Activated B cell treated with CpG ODN at 0.5 μM for 24 hours (primary cell): ENCODE measurements at regions not wholly inside any gene's neighbourhood (a gene's known extent, or its start where the extent isn't known, plus 50 kb on each side); places are given as distances from the start of the nearest gene placed in this dataset.

Experiments used
- ATAC-seq: fragments of 200-7000 bp; cut with Tn5 transposase; one replicate; pipeline ENCODE4 v1.10.0; 2021; ENCODE audit warnings: low read depth, mild to moderate bottlenecking, moderate library complexity
- CTCF ChIA-PET: fragments of 350-600 bp; sonication (Branson Sonifier 250); formaldehyde crosslinking; loops from one replicate; lab custom pipeline; 2021; ENCODE audit warnings: antibody characterized with exemption; lab: Charles Lee
- POLR2A ChIA-PET: fragments of 350-600 bp; sonication (Branson Sonifier 250); formaldehyde crosslinking; loops from one replicate; lab custom pipeline; 2021; ENCODE audit warnings: antibody characterized with exemption; lab: Charles Lee
- DNase-seq: peaks from one replicate; pipeline ENCODE4 v3.0.0; 2022
- H3K27ac Mint-ChIP-seq: one replicate; pipeline ENCODE4 v1.8.0; 2020; ENCODE audit warnings: mixed read lengths
- H3K27me3 Mint-ChIP-seq: one replicate; pipeline ENCODE4 v1.8.0; 2021; ENCODE audit warnings: mixed read lengths
- H3K36me3 Mint-ChIP-seq: one replicate; pipeline ENCODE4 v1.8.0; 2021; ENCODE audit warnings: low read depth, mixed read lengths
- H3K4me1 Mint-ChIP-seq: one replicate; pipeline ENCODE4 v1.8.0; 2021; ENCODE audit warnings: mixed read lengths
- H3K4me3 Mint-ChIP-seq: one replicate; pipeline ENCODE4 v1.8.0; 2020; ENCODE audit warnings: mild to moderate bottlenecking, mixed read lengths
- H3K9me3 Mint-ChIP-seq: one replicate; pipeline ENCODE4 v1.8.0; 2020; ENCODE audit warnings: mixed read lengths
- intact Hi-C: fragments of 100-400 bp; cut with micrococcal nuclease; formaldehyde crosslinking; loops from one replicate; pipeline ENCODE4 v1.15.1; 2024
- TF ChIP-seq, protein P1 (sequence below): fragments of 200-600 bp; IDR thresholded peaks from one replicate; pipeline ENCODE4 v1.8.0; 2022; ENCODE audit warnings: antibody characterized with exemption, mild to moderate bottlenecking

DNA sequence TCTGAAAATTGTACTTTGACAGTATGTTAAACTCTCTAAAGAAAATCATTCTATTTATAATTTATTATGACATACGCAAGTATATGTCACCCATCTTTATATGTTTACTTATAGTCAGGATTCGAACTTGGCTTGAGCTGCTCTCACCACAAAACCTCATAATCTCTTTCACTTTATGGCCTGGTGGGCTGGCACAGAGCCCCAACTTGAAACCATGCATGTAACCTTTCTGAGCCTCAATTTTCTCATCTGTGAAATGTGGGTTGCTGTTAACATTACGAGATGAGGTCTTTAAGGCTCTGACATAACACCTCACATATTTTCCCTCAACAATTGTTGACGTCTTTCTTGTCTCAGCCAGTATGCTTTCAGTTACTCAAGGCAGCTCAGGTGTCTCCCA is 69.4 kb upstream of the PFN2 start:
- peaks cover 10% of the 10 kb centered on the region for H3K27me3 Mint-ChIP-seq
- CTCF ChIA-PET = no interaction called here

DNA sequence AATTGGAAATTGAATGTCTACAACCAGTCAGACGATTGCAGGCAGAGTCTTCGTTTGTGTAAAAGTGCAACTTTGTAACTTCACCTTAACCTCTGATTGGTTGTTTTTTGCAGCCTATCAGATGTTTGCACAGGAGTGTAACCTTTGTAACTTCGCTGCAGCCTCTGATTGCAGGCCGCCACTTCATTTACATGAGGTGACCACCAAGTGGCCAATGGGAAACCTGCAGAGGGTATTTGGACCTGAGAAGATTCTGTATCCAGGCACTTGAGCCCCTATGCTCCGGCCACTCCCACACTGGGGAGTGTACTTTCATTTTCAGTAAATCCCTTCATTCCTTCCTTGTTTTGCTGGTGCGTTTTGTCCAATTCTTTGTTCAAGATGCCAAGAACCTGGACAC is 68.1 kb upstream of the PFN2 start:
- H3K27ac Mint-ChIP-seq = no peak overlapping the region
- H3K4me1 Mint-ChIP-seq = no peaks in the 10 kb centered on the region
- no peaks in the 10 kb centered on the region for H3K36me3 Mint-ChIP-seq
- H3K27me3 Mint-ChIP-seq = peaks cover 6% of the 10 kb centered on the region
- POLR2A ChIA-PET = no interaction called here
- ATAC-seq (no peak), DNase-seq (no peak)
- intact Hi-C loops = no loop called here
- no peak overlapping the region for H3K4me3 Mint-ChIP-seq
- CTCF ChIA-PET = no interaction called here
- TF ChIP-seq, protein P1, sequence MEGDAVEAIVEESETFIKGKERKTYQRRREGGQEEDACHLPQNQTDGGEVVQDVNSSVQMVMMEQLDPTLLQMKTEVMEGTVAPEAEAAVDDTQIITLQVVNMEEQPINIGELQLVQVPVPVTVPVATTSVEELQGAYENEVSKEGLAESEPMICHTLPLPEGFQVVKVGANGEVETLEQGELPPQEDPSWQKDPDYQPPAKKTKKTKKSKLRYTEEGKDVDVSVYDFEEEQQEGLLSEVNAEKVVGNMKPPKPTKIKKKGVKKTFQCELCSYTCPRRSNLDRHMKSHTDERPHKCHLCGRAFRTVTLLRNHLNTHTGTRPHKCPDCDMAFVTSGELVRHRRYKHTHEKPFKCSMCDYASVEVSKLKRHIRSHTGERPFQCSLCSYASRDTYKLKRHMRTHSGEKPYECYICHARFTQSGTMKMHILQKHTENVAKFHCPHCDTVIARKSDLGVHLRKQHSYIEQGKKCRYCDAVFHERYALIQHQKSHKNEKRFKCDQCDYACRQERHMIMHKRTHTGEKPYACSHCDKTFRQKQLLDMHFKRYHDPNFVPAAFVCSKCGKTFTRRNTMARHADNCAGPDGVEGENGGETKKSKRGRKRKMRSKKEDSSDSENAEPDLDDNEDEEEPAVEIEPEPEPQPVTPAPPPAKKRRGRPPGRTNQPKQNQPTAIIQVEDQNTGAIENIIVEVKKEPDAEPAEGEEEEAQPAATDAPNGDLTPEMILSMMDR = no peak
- peaks cover 14% of the 10 kb centered on the region for H3K9me3 Mint-ChIP-seq

More for the DNA sequence above, 69.4 kb upstream of the PFN2 start:
- no peak for DNase-seq
- no peak overlapping the region for H3K4me3 Mint-ChIP-seq
- no peak overlapping the region for H3K27ac Mint-ChIP-seq
- H3K36me3 Mint-ChIP-seq = no peaks in the 10 kb centered on the region
- H3K9me3 Mint-ChIP-seq = peaks cover 17% of the 10 kb centered on the region
- POLR2A ChIA-PET = no interaction called here
- ATAC-seq = no peak
- intact Hi-C loops = no loop called here
- TF ChIP-seq, protein P1 = no peak
- H3K4me1 Mint-ChIP-seq = no peaks in the 10 kb centered on the region

DNA sequence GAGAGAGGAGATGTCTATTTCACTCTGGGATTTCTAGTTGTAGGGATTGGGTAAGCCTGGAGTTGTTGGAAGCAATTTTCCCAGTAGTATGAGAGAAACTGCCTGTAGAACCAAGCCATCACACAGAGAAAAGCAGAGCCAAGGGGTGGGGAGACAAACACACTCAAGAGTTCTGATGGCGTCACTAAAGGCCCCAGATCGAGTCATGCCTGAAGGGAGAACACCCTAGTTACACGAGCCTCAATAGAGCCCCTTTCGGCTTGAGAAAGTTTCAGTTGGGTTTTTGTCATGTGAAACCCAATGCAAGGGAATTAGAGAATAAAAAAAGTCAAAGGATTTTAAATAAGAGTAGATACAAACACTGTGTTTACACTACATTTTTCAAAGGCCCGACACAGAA is 66.1 kb upstream of the PFN2 start:
- H3K27me3 Mint-ChIP-seq = peaks cover 6% of the 10 kb centered on the region
- H3K27ac Mint-ChIP-seq = no peak overlapping the region
- no peaks in the 10 kb centered on the region for H3K4me1 Mint-ChIP-seq
- CTCF ChIA-PET = no interaction called here
- intact Hi-C loops = no loop called here
- no peak for DNase-seq
- H3K9me3 Mint-ChIP-seq = peaks cover 10% of the 10 kb centered on the region
- no peaks in the 10 kb centered on the region for H3K36me3 Mint-ChIP-seq
- no peak overlapping the region for H3K4me3 Mint-ChIP-seq
- ATAC-seq = no peak
- TF ChIP-seq, protein P1 = no peak
- POLR2A ChIA-PET = no interaction called here

DNA sequence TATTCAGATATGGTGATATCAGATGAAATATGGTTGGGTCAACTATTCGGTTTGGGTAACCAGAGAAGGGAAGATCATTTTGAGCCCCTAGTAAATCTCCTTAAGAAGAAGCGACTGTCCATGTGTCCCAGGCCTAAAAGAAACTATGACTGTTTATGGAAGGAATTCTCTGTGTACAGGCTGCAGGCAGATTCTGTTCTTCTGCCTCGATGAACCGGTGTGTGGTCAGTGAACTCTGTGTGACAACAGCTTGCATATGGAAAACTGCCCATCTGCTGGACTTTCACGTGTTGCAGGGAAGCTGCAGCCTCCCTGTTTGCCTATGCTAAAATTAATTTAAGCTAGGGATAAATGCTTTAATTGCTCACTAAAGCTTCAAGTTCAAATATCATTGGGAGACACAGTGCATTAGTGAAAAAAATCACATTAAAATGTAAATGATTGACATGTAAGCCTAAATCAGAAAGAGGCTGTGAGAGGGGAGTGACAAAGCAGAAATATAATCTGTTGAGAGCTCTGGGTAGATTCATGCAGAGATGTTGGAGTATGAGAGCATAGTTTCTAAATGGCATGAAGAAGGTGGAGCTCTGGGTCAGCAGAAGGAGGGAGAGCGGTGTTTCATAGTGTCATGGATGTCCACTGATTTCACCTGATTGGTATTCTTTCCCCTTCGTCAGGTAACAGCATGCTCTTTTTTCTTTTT is 65.4 kb upstream of the PFN2 start:
- intact Hi-C loops = no loop called here
- Mint-ChIP-seq H3K9me3 (peaks cover 6% of the 10 kb centered on the region), H3K27me3 (peaks cover 2% of the 10 kb centered on the region), H3K36me3 (no peaks in the 10 kb centered on the region), H3K4me1 (no peaks in the 10 kb centered on the region), H3K4me3 (no peak overlapping the region), H3K27ac (no peak overlapping the region)
- ATAC-seq = no peak
- ChIA-PET CTCF (no interaction called here), POLR2A (no interaction called here)
- TF ChIP-seq, protein P1 = no peak
- DNase-seq = no peak

DNA sequence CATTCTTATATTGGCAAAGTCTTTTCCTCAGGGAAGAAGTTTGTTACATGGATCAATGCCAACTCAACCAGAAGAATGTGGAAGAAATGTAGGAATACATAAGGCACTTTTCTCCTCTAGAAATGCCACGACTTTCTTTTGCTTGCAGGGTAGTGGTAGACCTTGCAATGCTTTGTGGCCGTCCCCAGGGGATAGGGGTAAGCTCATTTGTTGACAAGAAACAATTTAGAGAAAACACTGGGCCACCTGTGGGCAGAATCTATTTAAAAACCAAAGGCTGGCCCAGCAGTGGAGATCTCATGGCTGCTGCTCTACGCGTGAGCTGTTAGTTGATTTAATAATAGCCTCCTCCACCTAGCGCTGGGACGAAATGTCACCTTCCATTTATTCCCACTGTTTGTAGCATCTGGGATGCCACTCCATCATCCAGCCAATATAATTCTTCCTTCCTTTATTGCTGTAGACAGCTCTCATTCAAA is 64.6 kb upstream of the PFN2 start:
- CTCF ChIA-PET = no interaction called here
- POLR2A ChIA-PET = no interaction called here
- intact Hi-C loops = no loop called here
- H3K36me3 Mint-ChIP-seq = no peaks in the 10 kb centered on the region
- no peak overlapping the region for H3K27ac Mint-ChIP-seq
- H3K4me1 Mint-ChIP-seq = no peaks in the 10 kb centered on the region
- H3K9me3 Mint-ChIP-seq = no peaks in the 10 kb centered on the region
- TF ChIP-seq, protein P1 = no peak
- peaks cover 2% of the 10 kb centered on the region for H3K27me3 Mint-ChIP-seq
- DNase-seq (no peak), ATAC-seq (no peak)
- H3K4me3 Mint-ChIP-seq = no peak overlapping the region
